GM19099 (cell line): ENCODE measurements at regions not wholly inside any gene's neighbourhood (a gene's known extent, or its start where the extent isn't known, plus 50 kb on each side); places are given as distances from the start of the nearest gene placed in this dataset.

Experiments
- POLR2A ChIP-seq: IDR thresholded peaks from 3 replicates; pipeline ENCODE4 v1.6.1; 2011; ENCODE audit warnings: low read depth; ENCODE audit not compliant: insufficient read length; ENCODE audit errors: extremely low read depth

GRCh38 chr5:82332886-82333615 is 54.9 kb upstream of the RPS23 start:
- TF ChIP-seq POLR2A: no peak

- no peak for TF ChIP-seq POLR2A
These were observed 54.1 kb upstream of the RPS23 start for GRCh38 chr5:82332064-82332855.

- no peak for TF ChIP-seq POLR2A
These were observed 53.4 kb upstream of the RPS23 start for GRCh38 chr5:82331557-82331956.

GRCh38 chr5:82330530-82331270 is 52.5 kb upstream of the RPS23 start:
- TF ChIP-seq POLR2A: no peak

- TF ChIP-seq POLR2A: no peak
These were observed 51.2 kb upstream of the RPS23 start for GRCh38 chr5:82329393-82329792.
